Neural crest cell (in vitro differentiated cells): ENCODE measurements at regions not wholly inside any gene's neighbourhood (a gene's known extent, or its start where the extent isn't known, plus 50 kb on each side); places are given as distances from the start of the nearest gene placed in this dataset.
A peak's percentile ranks its signal among the peaks of the same experiment; 100 is the strongest.

Experiments used
- DNase-seq: peaks from one replicate; pipeline ENCODE4 v3.0.0; 2021; ENCODE audit warnings: low read depth, mixed read lengths, low spot score
- H3K27ac Mint-ChIP-seq: one replicate; pipeline ENCODE4 v1.8.0; 2021; ENCODE audit warnings: mild to moderate bottlenecking, mixed read lengths; ENCODE audit not compliant: unreplicated experiment
- H3K27me3 Mint-ChIP-seq: 2 replicates; pipeline ENCODE4 v1.8.0; 2021; ENCODE audit warnings: low read depth, mild to moderate bottlenecking, mixed read lengths
- H3K36me3 Mint-ChIP-seq: 2 replicates; pipeline ENCODE4 v1.8.0; 2021; ENCODE audit warnings: low read depth, mild to moderate bottlenecking, mixed read lengths
- H3K4me1 Mint-ChIP-seq: 2 replicates; pipeline ENCODE4 v1.8.0; 2021; ENCODE audit warnings: mixed read lengths
- H3K4me3 Mint-ChIP-seq: one replicate; pipeline ENCODE4 v1.8.0; 2021; ENCODE audit warnings: mild to moderate bottlenecking, mixed read lengths
- H3K9me3 Mint-ChIP-seq: 2 replicates; pipeline ENCODE4 v1.8.0; 2021; ENCODE audit warnings: mixed read lengths
- TF ChIP-seq, protein P1 (sequence below): fragments of 200-600 bp; sonication (generic); conservative IDR thresholded peaks from 2 replicates; pipeline ENCODE4 v1.5.0; 2021; ENCODE audit warnings: antibody characterized with exemption, mild to moderate bottlenecking

DNA sequence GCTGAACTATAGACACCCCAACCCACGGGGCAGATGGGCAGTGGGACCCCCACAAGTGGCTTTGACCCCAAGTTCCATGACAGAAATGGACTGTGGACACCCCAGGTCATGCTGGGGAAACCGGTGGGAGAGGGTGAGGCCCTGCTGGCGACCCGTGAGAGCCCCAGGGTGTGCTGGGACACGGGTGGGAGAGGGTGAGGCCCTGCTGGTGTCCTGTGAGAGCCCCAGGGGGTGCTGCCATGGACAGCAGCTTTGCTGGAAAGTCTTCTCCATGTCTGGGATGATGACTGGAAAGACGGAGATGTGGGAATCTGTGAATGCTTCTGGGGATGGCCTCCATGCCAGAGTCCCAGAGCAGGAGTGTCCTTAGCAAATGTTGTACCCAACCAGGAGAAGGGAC, 148.4 kb downstream of the URI1 start:
- Mint-ChIP-seq H3K4me1 (no peaks in the 10 kb centered on the region), H3K36me3 (no peaks in the 10 kb centered on the region)

DNA sequence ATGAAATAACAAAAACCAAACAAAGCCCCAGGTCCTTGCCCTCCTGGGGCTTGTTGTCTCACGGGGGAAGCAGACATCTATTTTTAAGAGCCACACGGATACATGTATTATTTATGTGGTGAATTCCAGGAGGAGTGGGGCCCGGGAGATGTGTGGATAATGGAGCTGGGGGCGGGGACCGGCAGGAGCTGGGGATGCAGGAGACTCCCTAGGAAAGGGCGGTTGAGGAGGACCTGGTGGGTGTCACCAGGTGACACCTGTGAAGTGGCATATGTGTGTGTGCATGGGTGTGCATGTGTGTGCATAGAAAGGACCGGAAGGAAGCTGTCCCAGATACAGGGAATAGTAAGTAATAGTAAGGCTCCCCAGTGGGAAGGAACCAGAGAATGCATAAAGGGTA, 148.9 kb downstream of the URI1 start:
- DNase-seq: no peak
- no peaks in the 10 kb centered on the region for H3K9me3 Mint-ChIP-seq
- no peaks in the 10 kb centered on the region for H3K4me1 Mint-ChIP-seq
- no peak overlapping the region for H3K4me3 Mint-ChIP-seq
- TF ChIP-seq, protein P1, sequence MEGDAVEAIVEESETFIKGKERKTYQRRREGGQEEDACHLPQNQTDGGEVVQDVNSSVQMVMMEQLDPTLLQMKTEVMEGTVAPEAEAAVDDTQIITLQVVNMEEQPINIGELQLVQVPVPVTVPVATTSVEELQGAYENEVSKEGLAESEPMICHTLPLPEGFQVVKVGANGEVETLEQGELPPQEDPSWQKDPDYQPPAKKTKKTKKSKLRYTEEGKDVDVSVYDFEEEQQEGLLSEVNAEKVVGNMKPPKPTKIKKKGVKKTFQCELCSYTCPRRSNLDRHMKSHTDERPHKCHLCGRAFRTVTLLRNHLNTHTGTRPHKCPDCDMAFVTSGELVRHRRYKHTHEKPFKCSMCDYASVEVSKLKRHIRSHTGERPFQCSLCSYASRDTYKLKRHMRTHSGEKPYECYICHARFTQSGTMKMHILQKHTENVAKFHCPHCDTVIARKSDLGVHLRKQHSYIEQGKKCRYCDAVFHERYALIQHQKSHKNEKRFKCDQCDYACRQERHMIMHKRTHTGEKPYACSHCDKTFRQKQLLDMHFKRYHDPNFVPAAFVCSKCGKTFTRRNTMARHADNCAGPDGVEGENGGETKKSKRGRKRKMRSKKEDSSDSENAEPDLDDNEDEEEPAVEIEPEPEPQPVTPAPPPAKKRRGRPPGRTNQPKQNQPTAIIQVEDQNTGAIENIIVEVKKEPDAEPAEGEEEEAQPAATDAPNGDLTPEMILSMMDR: no peak
- peak overlapping the region; percentile 86 for H3K27ac Mint-ChIP-seq
- no peaks in the 10 kb centered on the region for H3K27me3 Mint-ChIP-seq
- no peaks in the 10 kb centered on the region for H3K36me3 Mint-ChIP-seq

More for the DNA sequence above, 148.4 kb downstream of the URI1 start:
- Mint-ChIP-seq H3K9me3 (no peaks in the 10 kb centered on the region), H3K4me3 (no peak overlapping the region), H3K27me3 (no peaks in the 10 kb centered on the region), H3K27ac (no peak overlapping the region)
- TF ChIP-seq, protein P1: no peak
- DNase-seq: no peak

DNA sequence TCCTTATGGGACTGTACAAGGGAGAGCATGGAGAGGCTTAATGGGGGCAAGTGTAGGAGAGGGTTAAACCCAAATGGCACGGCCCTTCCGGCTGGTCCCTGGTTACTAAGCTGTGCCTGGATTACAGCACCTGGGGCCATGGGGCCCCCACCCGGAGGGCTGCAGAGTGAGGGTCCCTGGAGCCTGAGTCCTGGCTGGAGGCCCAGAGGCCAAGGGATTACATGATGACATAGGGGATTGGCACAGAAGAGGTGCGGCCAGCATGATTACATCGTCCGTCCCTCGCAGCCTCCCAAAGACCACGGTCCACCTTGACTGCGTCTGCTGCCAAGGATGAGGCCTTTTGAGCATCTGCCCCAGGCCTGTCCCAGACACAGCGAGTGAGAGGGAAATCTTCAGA, 149.4 kb downstream of the URI1 start:
- H3K27me3 Mint-ChIP-seq: no peaks in the 10 kb centered on the region
- no peaks in the 10 kb centered on the region for H3K4me1 Mint-ChIP-seq
- no peak overlapping the region for H3K4me3 Mint-ChIP-seq
- no peak overlapping the region for H3K27ac Mint-ChIP-seq
- no peaks in the 10 kb centered on the region for H3K9me3 Mint-ChIP-seq
- DNase-seq: no peak
- H3K36me3 Mint-ChIP-seq: no peaks in the 10 kb centered on the region
- TF ChIP-seq, protein P1: no peak

DNA sequence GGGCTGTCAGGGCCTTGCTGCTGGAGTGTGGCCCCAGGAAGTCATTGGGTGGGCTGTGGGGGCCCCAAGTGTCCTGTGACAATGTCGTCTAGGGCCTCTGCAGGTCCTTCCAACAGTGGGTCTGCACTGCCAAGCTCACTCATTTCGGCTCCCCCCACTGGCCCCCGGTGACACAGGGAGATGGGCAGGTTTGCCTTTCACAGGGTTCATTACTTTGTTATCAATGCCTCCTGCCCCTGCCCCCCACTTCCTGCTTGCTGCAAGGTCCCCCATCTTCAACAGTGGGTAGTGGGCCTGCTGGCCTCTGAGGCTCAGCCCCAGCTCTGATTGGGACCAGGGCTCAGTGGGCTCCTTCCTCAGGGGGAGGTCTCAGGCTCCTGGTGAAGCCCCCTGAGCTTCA, 149.8 kb downstream of the URI1 start:
- TF ChIP-seq, protein P1: no peak
- H3K27me3 Mint-ChIP-seq: no peaks in the 10 kb centered on the region
- H3K4me1 Mint-ChIP-seq: no peaks in the 10 kb centered on the region
- H3K4me3 Mint-ChIP-seq: no peak overlapping the region
- H3K36me3 Mint-ChIP-seq: no peaks in the 10 kb centered on the region
- DNase-seq: no peak
- H3K27ac Mint-ChIP-seq: no peak overlapping the region
- no peaks in the 10 kb centered on the region for H3K9me3 Mint-ChIP-seq

DNA sequence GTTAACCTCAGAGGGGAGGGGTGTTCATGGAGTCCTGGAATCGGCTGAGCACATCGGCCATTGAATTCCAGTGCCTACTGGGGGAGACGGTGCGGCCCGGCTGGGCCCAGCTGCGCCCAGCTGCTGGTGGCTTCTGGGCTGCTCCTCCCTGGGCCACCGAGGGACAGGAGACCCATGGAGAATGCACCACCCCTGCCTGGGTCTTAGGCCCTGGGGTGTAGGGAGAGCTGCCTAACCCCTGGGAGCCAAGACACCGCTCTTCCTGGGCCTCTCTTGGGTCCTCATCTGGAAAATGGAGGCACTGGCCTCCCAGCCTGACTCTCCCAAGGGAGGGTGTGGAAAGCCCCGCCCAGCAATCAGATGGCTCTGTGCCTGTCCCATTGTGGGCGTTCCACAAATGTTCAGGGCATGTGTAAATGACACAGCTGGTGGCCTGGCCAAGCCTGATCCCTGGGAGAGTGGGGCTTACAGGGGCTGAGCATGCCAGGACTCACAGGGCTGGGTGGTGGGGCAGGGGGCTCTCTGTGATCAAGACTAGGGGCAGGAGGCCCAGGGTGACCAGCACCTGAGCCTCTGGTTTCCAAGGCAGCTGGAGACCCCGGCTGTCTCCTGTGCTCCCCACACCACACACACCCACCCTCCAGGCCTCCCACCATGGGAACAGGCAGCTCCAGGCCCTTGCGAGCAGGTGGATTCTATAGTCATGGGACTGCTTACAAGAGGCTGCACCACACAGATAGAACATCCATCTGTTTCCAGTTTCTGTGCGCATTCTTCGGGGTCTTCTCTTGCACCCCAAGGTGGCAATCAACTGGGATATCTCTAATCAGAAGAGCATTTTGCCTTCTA, 150.9 kb downstream of the URI1 start:
- no peak for DNase-seq
- H3K27ac Mint-ChIP-seq: no peak overlapping the region
- no peaks in the 10 kb centered on the region for H3K36me3 Mint-ChIP-seq
- H3K4me3 Mint-ChIP-seq: no peak overlapping the region
- TF ChIP-seq, protein P1: no peak
- H3K27me3 Mint-ChIP-seq: no peaks in the 10 kb centered on the region
- H3K9me3 Mint-ChIP-seq: no peaks in the 10 kb centered on the region
- no peaks in the 10 kb centered on the region for H3K4me1 Mint-ChIP-seq
